HG03442 (cell line): ENCODE measurements at regions not wholly inside any gene's neighbourhood (a gene's known extent, or its start where the extent isn't known, plus 50 kb on each side); places are given as distances from the start of the nearest gene placed in this dataset.
"Not testable (repeated sequence)": the region's sequence is repeated elsewhere in the genome, so short reads cannot be mapped to it uniquely, and the experiment has no call there.

ENCODE experiments used
- ATAC-seq: cut with Tn5 transposase; IDR thresholded peaks from one replicate; pipeline ENCODE4 v1.9.1; 2021; ENCODE audit warnings: mild to moderate bottlenecking, moderate library complexity; ENCODE audit not compliant: unreplicated experiment

GRCh38 chr10:46095943-46096342, 49.9 kb upstream of the MSMB start:
- ATAC-seq = not testable (repeated sequence)

- no peak for ATAC-seq
Observed at GRCh38 chr10:46096446-46096845, 50.4 kb upstream of the MSMB start.

- ATAC-seq = no peak
Observed at GRCh38 chr10:46096909-46097575, 51.0 kb upstream of the MSMB start.

GRCh38 chr10:46097576-46098317, 51.7 kb upstream of the MSMB start:
- no peak for ATAC-seq

DNA sequence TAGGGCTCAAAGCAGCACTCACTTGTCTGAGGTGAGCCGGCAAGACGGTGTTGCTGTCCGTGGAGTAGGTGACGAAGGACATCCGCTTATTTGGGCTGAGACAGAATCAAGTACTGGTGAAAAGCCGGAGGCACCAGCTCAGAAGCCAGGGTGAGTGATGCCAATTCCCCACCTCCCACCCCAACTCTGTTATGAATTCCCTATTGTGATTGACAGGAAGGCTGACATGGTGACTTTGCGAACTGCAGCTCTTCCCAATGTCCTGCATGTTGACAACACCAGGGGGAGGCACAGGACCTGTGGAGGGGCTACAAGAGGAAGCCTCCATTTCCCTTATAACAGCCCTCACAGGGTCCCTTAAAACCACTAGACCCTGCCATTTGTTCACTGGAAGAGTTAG, 52.3 kb upstream of the MSMB start:
- no peak for ATAC-seq

GRCh38 chr10:46098925-46099324, 52.9 kb upstream of the MSMB start:
- not testable (repeated sequence) for ATAC-seq

GRCh38 chr10:46104071-46104585, 58.1 kb upstream of the MSMB start:
- ATAC-seq = no peak

DNA sequence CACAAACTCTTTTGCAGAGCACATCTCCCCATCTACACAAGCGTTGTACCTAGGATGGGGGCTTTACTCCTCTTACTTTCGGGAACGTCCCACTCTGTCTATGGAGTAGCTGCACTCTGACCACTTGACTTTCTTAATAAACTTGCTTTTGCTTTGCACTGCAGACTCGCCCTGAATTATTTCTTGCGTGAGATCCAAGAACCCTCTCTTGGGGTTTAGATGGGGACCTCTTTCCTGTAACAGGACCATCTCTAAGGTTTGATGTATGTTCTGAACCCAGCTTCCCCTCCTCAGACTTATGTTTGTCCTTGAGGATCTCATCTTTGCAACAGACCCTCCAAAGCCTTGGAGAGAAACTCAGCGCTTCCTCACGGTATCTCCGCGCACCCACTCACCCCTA, 59.3 kb upstream of the MSMB start:
- ATAC-seq = not testable (repeated sequence)

DNA sequence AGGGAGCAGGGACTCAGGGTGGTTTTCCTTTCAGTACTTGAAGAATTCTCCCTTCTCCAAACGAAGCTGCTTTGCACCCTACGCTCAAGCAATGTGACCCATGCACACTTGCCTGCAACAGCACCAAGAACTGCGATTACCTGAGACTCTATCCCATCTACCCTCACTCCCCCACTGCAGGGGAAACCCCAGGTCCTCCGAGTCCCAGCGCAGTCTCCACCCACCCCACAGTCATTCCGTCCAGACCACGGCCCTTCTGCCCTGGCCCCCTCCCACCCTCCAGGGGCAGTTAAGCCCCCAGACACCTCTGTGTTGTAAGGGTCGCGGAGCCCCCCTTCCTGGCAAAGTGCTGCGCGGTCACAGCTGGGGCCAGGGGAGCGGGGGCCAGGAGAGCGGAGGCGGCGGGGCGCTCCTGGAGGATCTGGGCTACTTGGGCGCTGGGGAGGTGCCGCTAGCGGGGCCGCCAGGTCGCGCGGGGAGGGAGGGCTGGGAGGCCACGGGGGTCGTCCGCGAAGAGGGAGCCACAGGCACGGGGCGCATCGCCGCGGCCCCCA, 59.9 kb upstream of the MSMB start:
- peak; percentile 32 for ATAC-seq

DNA sequence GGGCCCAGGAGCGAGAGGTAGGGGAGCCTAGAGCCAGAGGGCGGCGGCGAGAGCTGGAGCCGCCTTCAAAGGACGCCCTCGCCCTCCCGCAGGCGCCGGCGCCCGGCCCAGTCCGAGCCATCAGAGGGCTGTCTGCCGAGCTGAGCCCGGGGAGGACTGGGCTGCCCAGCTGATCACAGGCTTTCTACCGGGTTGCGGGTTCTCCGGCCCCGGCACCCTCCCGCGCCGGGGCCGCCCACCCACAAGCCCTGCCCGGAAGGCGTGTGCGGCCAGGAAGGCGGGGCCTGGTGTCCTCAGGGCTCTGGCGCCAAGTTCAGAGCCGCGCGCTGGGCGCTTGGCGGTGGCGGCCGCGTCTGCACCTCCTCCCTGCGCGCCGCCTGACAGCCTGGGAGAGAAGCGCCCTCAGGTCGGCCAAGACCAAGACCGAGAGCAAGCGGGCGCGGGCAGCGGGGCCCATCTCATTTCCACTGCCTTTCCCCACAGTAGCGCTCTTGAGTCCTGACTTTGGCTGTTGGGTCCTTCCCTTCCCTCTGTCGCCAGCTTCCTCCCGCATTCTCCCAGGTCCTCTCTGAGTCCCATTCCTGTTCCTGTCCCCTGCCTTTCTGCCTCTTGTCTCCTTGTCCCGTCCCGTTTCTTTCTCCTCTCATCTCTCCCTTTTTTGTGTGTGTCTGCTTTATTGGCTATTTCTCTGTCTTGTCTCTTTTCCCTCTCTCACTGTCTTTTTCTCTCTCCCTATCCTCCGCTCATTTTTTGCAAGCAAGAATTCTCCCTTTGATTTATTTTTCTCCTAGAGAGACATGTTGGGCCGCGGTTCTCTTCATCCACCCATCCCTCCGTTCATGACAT, 60.6 kb upstream of the MSMB start:
- ATAC-seq = peak; percentile 89

DNA sequence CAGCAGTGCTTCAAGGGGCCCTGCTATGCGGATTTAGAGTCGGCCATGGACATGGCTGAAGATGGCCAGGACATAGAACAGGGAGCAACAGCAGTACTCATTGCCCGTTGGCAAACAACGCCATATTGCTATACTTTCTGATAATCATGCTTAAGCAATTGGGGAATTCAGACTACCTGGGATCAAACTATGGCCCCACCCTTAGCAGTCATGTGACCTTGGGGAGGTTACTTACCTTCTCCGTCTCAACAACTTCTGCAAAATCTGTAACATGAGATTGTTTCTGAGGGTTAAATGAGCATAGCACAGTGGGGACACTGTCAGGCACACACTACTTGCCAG, 62.1 kb upstream of the MSMB start:
- ATAC-seq = not testable (repeated sequence)

DNA sequence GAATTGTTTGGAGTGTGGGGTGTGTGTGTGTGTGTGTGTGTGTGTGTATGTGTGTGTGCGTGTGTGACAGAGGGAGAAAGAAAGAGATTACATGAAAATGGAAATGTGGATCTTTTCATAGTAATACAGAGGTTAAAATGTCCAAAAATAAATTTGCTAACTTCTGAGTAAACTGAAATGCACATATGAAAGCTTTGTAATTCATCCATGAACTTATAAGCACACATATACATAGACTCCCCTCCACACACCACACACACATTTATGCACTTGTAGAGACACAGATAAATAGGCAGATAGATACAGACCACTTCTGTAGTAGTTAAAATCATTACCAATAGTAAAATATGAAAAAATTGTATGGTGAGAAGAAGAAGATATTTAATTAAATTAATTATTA, 108.2 kb upstream of the MSMB start:
- ATAC-seq = not testable (repeated sequence)

GRCh38 chr10:46154683-46155082, 108.6 kb upstream of the MSMB start:
- ATAC-seq = not testable (repeated sequence)

DNA sequence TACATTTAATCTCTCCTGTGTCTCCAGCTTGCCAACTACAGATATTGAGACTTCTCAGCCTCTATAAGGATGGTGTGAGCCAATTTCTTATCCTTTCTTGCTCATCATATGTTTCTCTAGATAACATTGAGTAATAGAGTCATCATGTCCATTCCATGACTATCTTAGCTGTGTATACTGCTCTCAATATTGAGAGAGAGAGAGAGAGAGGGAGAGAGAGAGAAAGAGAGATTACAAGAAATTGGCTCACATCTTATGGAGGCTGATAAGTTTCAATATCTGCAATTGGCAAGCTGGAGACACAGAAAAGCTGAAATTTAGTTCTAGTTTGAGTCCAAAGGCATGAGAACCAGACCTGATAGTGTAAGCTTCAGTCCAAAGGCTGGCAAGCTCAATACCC, 110.8 kb upstream of the MSMB start:
- not testable (repeated sequence) for ATAC-seq

GRCh38 chr10:46169736-46170135, 117.1 kb upstream of the ANTXRL start:
- ATAC-seq = no peak

- no peak for ATAC-seq
Observed at GRCh38 chr10:46170789-46171188, 116.0 kb upstream of the ANTXRL start.

DNA sequence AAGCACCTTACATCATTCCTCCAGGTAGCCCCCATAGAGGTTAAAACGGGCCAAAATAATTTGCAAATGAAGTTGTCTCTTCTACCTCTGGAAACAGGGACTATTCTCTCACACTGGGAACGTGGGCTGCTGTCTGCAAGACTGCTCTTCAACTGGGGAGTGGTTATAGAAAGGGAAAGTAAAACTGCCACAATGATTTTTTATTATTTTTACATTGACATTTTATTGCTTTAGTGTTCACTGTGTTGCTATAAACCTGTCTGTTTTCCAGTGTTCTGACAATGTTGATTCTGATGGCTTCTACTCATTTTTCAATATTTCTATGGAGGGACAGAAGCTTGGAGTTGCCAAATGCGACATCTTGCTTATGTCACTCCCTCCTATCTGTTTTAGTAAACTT, 115.1 kb upstream of the ANTXRL start:
- no peak for ATAC-seq

DNA sequence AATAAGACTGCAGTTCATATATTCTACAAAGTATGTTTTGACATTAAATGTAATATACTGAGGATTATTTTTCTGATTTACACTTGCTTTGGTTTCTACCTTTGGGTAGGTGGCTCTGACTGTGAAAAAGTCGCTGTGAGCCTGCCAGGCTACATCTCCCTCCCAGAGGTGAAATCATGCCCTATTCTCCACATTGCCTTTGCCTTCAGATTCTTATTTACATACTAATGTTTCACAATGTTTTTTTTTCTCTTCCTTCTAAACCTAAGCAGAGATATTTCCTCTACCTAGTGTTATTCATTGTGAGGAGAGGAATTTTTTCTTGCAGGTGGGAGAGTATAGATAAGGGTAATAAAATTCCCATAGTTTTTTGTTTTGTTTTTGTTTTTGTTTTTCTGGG, 111.5 kb upstream of the ANTXRL start:
- no peak for ATAC-seq

- no peak for ATAC-seq
Observed at GRCh38 chr10:46175831-46176230, 111.0 kb upstream of the ANTXRL start.

GRCh38 chr10:46187431-46187830, 99.4 kb upstream of the ANTXRL start:
- not testable (repeated sequence) for ATAC-seq

DNA sequence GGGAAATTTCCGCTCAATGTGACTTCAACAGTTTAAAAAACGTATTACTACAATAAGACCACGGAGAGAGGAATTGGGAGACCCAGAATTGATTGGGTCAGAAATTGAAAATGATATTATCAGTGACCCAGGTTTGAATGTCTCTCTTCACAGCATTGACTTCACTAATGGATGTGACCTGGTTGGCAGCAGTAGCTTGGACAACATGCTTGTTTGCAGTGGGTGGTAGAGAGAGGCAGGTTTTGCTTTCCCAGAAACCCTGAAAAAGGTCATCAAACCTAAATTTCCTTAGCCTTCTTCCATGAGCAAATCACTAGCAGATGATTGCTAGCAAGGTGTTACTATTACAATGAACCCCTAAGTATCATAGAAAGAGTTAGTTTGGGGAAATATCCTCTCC, 89.7 kb upstream of the ANTXRL start:
- no peak for ATAC-seq
